KOPT-K1 (cell line): ENCODE measurements at regions not wholly inside any gene's neighbourhood (a gene's known extent, or its start where the extent isn't known, plus 50 kb on each side); places are given as distances from the start of the nearest gene placed in this dataset.

Experiments used
- H3K27ac ChIP-seq: fragments of 200-600 bp; sonication (generic); 2 replicates; pipeline ENCODE4 v1.5.1; 2016; ENCODE audit warnings: antibody characterized with exemption, mild to moderate bottlenecking, low read depth, low read length; ENCODE audit not compliant: poor library complexity, severe bottlenecking
- H3K36me3 ChIP-seq: fragments of 200-600 bp; sonication (generic); 2 replicates; pipeline ENCODE4 v1.5.1; 2017; ENCODE audit warnings: antibody characterized with exemption, mild to moderate bottlenecking, low read length, moderate library complexity; ENCODE audit not compliant: insufficient read depth
- H3K9me3 ChIP-seq: fragments of 200-600 bp; sonication (generic); 2 replicates; pipeline ENCODE4 v1.5.1; 2017; ENCODE audit warnings: antibody characterized with exemption, low read length, mild to moderate bottlenecking; ENCODE audit not compliant: insufficient read depth, poor library complexity, severe bottlenecking

GRCh38 chr13:65479692-65480091 is 1750.4 kb downstream of the PCDH9 start:
- no peaks in the 10 kb centered on the region for H3K9me3 ChIP-seq
- H3K27ac ChIP-seq, result no peak overlapping the region
- H3K36me3 ChIP-seq, result no peaks in the 10 kb centered on the region

- no peaks in the 10 kb centered on the region for H3K36me3 ChIP-seq
Observed at GRCh38 chr13:65473196-65473595, 1756.9 kb downstream of the PCDH9 start.

GRCh38 chr13:65472336-65472735 is 1757.8 kb downstream of the PCDH9 start:
- Histone ChIP-seq H3K27ac (no peak overlapping the region), H3K36me3 (no peaks in the 10 kb centered on the region), H3K9me3 (no peaks in the 10 kb centered on the region)

More at GRCh38 chr13:65473196-65473595, 1756.9 kb downstream of the PCDH9 start:
- Histone ChIP-seq H3K9me3 (no peaks in the 10 kb centered on the region), H3K27ac (no peak overlapping the region)

- H3K36me3 ChIP-seq, result no peaks in the 10 kb centered on the region
- no peak overlapping the region for H3K27ac ChIP-seq
- no peaks in the 10 kb centered on the region for H3K9me3 ChIP-seq
Observed at GRCh38 chr13:65470781-65471180, 1759.4 kb downstream of the PCDH9 start.

GRCh38 chr13:65468628-65469027 is 1761.5 kb downstream of the PCDH9 start:
- Histone ChIP-seq H3K27ac (no peak overlapping the region), H3K36me3 (no peaks in the 10 kb centered on the region), H3K9me3 (no peaks in the 10 kb centered on the region)

GRCh38 chr13:65461590-65461989 is 1768.5 kb downstream of the PCDH9 start:
- Histone ChIP-seq H3K9me3 (no peaks in the 10 kb centered on the region), H3K27ac (no peak overlapping the region), H3K36me3 (no peaks in the 10 kb centered on the region)

- Histone ChIP-seq H3K36me3 (no peaks in the 10 kb centered on the region), H3K9me3 (no peaks in the 10 kb centered on the region), H3K27ac (no peak overlapping the region)
Observed at GRCh38 chr13:65460136-65460535, 1770.0 kb downstream of the PCDH9 start.

GRCh38 chr13:65456150-65456912 is 1773.8 kb downstream of the PCDH9 start:
- H3K27ac ChIP-seq, result no peak overlapping the region
- H3K36me3 ChIP-seq, result no peaks in the 10 kb centered on the region
- H3K9me3 ChIP-seq, result no peaks in the 10 kb centered on the region

GRCh38 chr13:65454403-65454802 is 1775.7 kb downstream of the PCDH9 start:
- no peaks in the 10 kb centered on the region for H3K9me3 ChIP-seq
- no peaks in the 10 kb centered on the region for H3K36me3 ChIP-seq
- no peak overlapping the region for H3K27ac ChIP-seq

GRCh38 chr13:65453982-65454381 is 1776.2 kb downstream of the PCDH9 start:
- no peaks in the 10 kb centered on the region for H3K9me3 ChIP-seq
- H3K36me3 ChIP-seq, result no peaks in the 10 kb centered on the region
- H3K27ac ChIP-seq, result no peak overlapping the region

GRCh38 chr13:65445340-65445739 is 1784.8 kb downstream of the PCDH9 start:
- Histone ChIP-seq H3K9me3 (no peaks in the 10 kb centered on the region), H3K27ac (no peak overlapping the region)

GRCh38 chr13:65435590-65435989 is 1794.5 kb downstream of the PCDH9 start:
- no peaks in the 10 kb centered on the region for H3K9me3 ChIP-seq
- no peaks in the 10 kb centered on the region for H3K36me3 ChIP-seq
- no peak overlapping the region for H3K27ac ChIP-seq

More at GRCh38 chr13:65445340-65445739, 1784.8 kb downstream of the PCDH9 start:
- no peaks in the 10 kb centered on the region for H3K36me3 ChIP-seq

- H3K36me3 ChIP-seq, result no peaks in the 10 kb centered on the region
- H3K9me3 ChIP-seq, result no peaks in the 10 kb centered on the region
- H3K27ac ChIP-seq, result no peak overlapping the region
Observed at GRCh38 chr13:65417953-65418352, 1812.2 kb downstream of the PCDH9 start.

GRCh38 chr13:65416784-65417183 is 1813.4 kb downstream of the PCDH9 start:
- H3K27ac ChIP-seq, result no peak overlapping the region
- H3K36me3 ChIP-seq, result no peaks in the 10 kb centered on the region
- no peaks in the 10 kb centered on the region for H3K9me3 ChIP-seq

- H3K36me3 ChIP-seq, result no peaks in the 10 kb centered on the region
- H3K9me3 ChIP-seq, result no peaks in the 10 kb centered on the region
- no peak overlapping the region for H3K27ac ChIP-seq
Observed at GRCh38 chr13:65414187-65414586, 1815.9 kb downstream of the PCDH9 start.

- H3K27ac ChIP-seq, result no peak overlapping the region
- H3K36me3 ChIP-seq, result no peaks in the 10 kb centered on the region
Observed at GRCh38 chr13:65411521-65411920, 1818.6 kb downstream of the PCDH9 start.

More at GRCh38 chr13:65411521-65411920, 1818.6 kb downstream of the PCDH9 start:
- H3K9me3 ChIP-seq, result no peaks in the 10 kb centered on the region
